ENCODE measurements at regions not wholly inside any gene's neighbourhood (a gene's known extent, or its start where the extent isn't known, plus 50 kb on each side); places are given as distances from the start of the nearest gene placed in this dataset.

DNA sequence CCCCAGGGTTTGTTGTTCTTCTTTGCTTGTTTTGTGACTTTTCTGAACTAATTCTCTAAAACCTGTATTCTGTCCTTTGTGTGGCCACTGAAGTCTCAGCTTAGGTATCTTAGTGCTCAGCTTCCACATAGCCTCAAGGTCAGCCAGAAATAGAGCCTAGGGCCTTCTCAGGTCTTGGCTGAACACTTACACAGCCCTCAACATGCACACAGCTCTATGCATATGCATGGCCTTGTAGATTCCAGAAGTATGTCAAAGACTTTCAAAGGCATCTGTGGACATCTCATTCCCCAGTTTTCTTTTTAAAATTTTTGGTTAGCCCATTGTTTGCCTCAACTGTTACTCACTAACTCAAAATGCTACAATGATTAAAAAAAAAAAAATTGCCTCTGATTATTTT, 99.9 kb upstream of the GRIA1 start:
- Mint-ChIP-seq H3K27ac (no peak overlapping the region), H3K4me1 (no peaks in the 10 kb centered on the region), H3K9me3 (no peaks in the 10 kb centered on the region), H3K27me3 (ENCODE audit: low read depth) (no peaks in the 10 kb centered on the region), H3K36me3 (ENCODE audit: low read depth) (no peaks in the 10 kb centered on the region), H3K4me3 (no peak overlapping the region)
- TF ChIP-seq, protein P1, sequence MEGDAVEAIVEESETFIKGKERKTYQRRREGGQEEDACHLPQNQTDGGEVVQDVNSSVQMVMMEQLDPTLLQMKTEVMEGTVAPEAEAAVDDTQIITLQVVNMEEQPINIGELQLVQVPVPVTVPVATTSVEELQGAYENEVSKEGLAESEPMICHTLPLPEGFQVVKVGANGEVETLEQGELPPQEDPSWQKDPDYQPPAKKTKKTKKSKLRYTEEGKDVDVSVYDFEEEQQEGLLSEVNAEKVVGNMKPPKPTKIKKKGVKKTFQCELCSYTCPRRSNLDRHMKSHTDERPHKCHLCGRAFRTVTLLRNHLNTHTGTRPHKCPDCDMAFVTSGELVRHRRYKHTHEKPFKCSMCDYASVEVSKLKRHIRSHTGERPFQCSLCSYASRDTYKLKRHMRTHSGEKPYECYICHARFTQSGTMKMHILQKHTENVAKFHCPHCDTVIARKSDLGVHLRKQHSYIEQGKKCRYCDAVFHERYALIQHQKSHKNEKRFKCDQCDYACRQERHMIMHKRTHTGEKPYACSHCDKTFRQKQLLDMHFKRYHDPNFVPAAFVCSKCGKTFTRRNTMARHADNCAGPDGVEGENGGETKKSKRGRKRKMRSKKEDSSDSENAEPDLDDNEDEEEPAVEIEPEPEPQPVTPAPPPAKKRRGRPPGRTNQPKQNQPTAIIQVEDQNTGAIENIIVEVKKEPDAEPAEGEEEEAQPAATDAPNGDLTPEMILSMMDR (IDR thresholded peaks at IDR 0.05; ENCODE audit: unreplicated experiment in 3 of 3): no peak

DNA sequence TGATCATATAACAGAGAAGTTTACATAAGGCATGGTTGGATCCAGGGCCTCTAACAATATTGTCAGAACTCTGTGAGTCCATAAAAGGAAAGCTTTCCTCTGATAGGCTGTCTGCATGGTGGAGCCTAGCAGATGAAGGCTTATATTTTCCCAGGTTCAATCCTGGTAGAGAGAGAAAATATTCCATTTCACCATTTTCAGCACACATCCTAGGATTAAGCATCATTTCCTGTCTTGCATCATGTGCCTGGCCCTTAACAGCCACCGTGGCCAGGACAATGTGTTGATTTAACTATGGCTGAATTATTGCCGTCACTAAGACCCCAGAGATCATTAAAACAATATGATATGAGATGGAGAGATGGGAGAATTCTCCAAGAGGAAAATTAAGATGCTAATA, 90.9 kb upstream of the GRIA1 start:
- no peaks in the 10 kb centered on the region for H3K36me3 Mint-ChIP-seq (ENCODE audit: low read depth)
- H3K9me3 Mint-ChIP-seq: no peaks in the 10 kb centered on the region
- H3K4me1 Mint-ChIP-seq: no peaks in the 10 kb centered on the region
- H3K27ac Mint-ChIP-seq: no peak overlapping the region
- H3K27me3 Mint-ChIP-seq (ENCODE audit: low read depth): no peaks in the 10 kb centered on the region
- TF ChIP-seq, protein P1 (IDR thresholded peaks at IDR 0.05; ENCODE audit: unreplicated experiment in 3 of 3): no peak
- H3K4me3 Mint-ChIP-seq: no peak overlapping the region

DNA sequence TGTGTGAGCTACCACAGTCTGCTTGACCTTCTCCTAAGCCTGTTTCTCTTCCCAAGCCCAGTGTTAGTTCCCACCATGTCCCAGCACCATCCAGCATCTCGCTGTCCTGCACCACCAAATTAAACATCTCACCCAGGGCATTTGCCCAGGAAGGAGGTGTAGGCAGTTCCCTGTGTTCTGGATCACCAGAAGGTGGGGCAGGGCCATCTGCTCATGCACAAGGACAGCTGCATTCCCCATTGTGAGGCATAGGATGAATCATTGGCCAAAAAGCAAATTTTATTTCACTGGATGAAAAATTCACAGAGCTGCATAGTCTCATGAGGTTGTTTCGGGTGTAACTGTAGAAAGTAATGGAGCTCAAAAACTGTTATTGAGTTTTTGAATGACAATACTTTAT, 89.5 kb upstream of the GRIA1 start:
- H3K9me3 Mint-ChIP-seq: no peaks in the 10 kb centered on the region
- no peaks in the 10 kb centered on the region for H3K27me3 Mint-ChIP-seq (ENCODE audit: low read depth)
- no peaks in the 10 kb centered on the region for H3K4me1 Mint-ChIP-seq
- H3K4me3 Mint-ChIP-seq: no peak overlapping the region
- no peaks in the 10 kb centered on the region for H3K36me3 Mint-ChIP-seq (ENCODE audit: low read depth)
- no peak overlapping the region for H3K27ac Mint-ChIP-seq
- TF ChIP-seq, protein P1 (IDR thresholded peaks at IDR 0.05; ENCODE audit: unreplicated experiment in 3 of 3): no peak

DNA sequence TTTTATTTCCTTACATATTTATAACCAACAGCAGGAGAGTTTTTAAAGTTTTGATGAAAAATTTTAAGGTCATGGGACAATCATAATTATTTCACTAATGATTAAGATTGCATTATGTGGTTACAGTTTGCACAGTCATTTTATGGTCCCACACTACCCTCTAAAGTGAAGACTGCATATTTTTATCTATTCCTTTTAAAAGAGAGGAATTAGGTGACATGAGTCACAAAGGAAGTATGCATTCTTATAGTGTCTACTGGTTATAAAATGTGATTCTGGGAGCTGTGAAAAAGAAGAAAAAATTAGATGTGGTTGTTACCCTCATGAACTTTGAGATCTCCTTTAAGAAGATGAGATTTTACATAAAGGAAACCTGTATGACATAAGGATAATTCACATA, 87.9 kb upstream of the GRIA1 start:
- Mint-ChIP-seq H3K4me3 (no peak overlapping the region), H3K27ac (no peak overlapping the region), H3K36me3 (ENCODE audit: low read depth) (no peaks in the 10 kb centered on the region), H3K9me3 (no peaks in the 10 kb centered on the region), H3K27me3 (ENCODE audit: low read depth) (no peaks in the 10 kb centered on the region), H3K4me1 (no peaks in the 10 kb centered on the region)
- TF ChIP-seq, protein P1 (IDR thresholded peaks at IDR 0.05; ENCODE audit: unreplicated experiment in 3 of 3): no peak

DNA sequence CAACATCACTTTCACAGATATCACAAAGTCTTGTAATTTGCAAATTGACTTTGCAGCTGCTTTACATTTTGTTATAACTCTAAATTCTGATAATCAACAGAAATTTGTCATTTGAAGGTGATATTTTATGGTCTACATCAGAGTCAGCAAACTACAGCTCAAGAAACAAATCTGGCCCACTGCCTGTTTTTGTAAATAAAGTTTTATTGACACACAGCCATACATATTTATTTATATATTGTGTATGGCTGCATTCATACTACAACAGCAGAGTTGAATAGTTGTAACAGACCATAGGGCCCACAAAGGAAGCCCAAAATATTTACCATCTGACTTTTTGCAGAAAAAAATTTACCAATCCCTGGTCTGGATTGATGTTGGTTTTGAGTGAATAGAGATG, 87.0 kb upstream of the GRIA1 start:
- Mint-ChIP-seq H3K4me1 (no peaks in the 10 kb centered on the region), H3K9me3 (no peaks in the 10 kb centered on the region), H3K27ac (no peak overlapping the region), H3K36me3 (ENCODE audit: low read depth) (no peaks in the 10 kb centered on the region), H3K27me3 (ENCODE audit: low read depth) (no peaks in the 10 kb centered on the region), H3K4me3 (no peak overlapping the region)
- TF ChIP-seq, protein P1 (IDR thresholded peaks at IDR 0.05; ENCODE audit: unreplicated experiment in 3 of 3): no peak

DNA sequence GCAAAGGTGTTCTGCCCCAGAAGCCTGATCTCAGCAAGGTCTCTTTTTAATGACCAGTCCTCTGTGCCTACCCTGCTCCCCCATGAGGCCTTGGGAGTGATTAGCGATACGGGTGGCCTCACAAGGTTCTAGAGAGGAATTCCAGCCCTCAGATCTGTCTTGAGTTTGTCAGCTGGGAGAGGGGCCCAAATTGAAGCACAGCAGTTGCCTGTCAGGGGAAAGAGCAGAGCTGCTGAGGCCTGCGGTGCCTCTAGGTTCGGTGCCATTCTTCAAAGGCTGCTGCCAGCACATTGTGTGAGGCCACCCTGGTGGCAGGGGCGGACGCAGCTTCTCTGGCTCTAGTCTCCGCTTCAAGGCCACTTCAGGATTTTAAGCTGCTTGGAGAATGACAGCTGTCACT, 85.7 kb upstream of the GRIA1 start:
- TF ChIP-seq, protein P1 (IDR thresholded peaks at IDR 0.05; ENCODE audit: unreplicated experiment in 3 of 3): no peak
- H3K4me3 Mint-ChIP-seq: no peak overlapping the region
- no peaks in the 10 kb centered on the region for H3K4me1 Mint-ChIP-seq
- H3K9me3 Mint-ChIP-seq: no peaks in the 10 kb centered on the region
- H3K36me3 Mint-ChIP-seq (ENCODE audit: low read depth): no peaks in the 10 kb centered on the region
- no peak overlapping the region for H3K27ac Mint-ChIP-seq
- H3K27me3 Mint-ChIP-seq (ENCODE audit: low read depth): no peaks in the 10 kb centered on the region

Data from nephron (organoid).